T47D (cell line): ENCODE measurements at regions not wholly inside any gene's neighbourhood (a gene's known extent, or its start where the extent isn't known, plus 50 kb on each side); places are given as distances from the start of the nearest gene placed in this dataset.

Experiments
- DNase-seq, 2 experiments: peaks; one replicate each; pipeline versions ENCODE4 v3.0.0 to v3.0.0-alpha.2; 2011 to 2012; ENCODE audit warnings: low read depth in 1 of 2, low spot score in 1 of 2
- JUND ChIP-seq: IDR thresholded peaks from 2 replicates; pipeline ENCODE4 v1.6.1; 2012; ENCODE audit warnings: low read depth
- in situ Hi-C: cut with HindIII; loops from 2 replicates; pipeline ENCODE4 v1.10.0; 2016; ENCODE audit warnings: low sequenced_read_pairs, low pct_unique_long_range_greater_than_20kb

DNA sequence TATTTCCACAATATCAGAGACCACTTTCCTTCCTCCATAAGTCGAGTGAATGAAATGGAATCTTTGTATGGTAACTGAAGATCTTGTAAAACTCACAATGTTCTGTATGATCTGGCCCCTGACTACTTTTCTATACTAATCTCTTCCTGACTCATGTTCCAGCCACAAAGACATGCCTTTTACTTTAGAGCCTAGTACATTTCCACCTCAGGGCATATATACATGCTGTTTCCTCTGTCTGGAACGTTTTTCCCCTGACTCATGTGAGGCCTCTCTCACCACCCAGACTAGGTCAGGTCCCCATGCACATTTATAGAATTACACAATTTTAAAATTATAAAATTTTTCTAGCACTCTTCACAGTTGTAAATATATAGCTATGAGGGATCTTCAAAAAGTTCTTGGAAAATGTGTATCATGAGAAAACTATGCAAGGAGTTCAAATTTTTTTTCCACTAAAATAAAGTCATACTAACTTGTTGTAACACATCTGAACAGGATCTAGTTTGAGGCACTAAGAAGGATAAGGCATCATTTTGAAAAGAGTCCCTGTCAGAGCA lies 208.8 kb downstream of the SH2D1A start:
- no peak for DNase-seq
- in situ Hi-C loops, result no loop called here

DNA sequence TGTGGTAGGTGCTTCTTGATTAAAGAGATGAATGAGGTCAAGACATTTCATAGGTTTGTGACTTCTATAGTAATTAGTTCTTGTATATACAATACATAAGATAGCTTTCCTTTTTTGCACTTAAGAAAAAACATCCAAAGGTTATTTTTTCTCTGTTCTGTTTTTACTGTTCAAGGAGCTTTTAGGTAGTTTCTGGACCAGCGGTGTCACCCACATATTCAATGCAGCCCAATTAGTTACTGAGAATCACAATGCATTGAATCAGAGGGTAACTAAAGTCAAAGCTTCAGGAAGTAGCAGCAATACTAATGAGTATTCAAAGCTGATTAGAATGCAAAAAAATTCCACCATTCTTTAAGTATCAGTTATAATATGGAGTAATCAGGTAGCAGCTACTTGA lies 211.6 kb downstream of the SH2D1A start:
- no peak for DNase-seq
- no peak for TF ChIP-seq JUND
- in situ Hi-C loops, result no loop called here

More for the DNA sequence above, 208.8 kb downstream of the SH2D1A start:
- TF ChIP-seq JUND, result no peak

DNA sequence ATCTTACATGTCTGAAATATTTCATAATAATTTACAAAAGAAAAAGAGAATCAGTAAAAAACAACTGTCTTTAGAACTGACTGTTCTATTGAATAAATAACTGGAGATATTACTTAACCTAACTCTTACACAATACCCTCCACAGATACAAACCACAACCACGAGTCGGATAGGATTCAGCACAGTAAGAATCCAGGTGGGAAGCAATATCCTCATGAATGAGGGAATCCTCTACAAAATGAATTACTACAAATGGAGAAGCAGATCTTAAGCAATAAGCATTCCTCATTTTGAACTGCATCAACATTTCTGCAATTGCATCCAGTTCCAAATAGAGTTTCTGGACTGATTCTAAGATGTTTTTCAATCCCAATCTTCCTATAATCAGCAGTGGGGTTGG lies 227.1 kb downstream of the SH2D1A start:
- in situ Hi-C loops, result no loop called here
- TF ChIP-seq JUND, result no peak
- DNase-seq, result no peak

DNA sequence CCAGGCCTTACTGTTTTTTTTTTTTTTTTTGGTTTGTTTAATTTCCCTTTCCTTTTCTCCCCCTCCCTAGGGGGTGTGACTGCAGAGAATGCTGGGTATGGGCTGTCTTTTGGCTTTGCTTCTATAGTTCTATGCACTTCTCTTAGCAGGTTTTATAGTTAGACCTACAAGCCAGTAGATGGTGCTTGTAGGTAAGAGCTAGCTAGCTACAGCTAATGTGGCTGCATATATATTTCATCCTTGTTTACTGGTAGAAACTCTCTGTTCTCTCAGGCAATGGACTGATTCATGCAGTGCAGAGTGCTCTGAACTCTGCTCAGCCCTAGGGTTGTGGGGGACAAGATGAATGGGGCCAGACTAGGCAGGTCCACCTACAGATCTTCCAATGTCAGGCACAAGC lies 246.4 kb downstream of the SH2D1A start:
- in situ Hi-C loops, result no loop called here
- TF ChIP-seq JUND, result no peak
- peak in 1 of 2 experiments; percentile 19 for DNase-seq

DNA sequence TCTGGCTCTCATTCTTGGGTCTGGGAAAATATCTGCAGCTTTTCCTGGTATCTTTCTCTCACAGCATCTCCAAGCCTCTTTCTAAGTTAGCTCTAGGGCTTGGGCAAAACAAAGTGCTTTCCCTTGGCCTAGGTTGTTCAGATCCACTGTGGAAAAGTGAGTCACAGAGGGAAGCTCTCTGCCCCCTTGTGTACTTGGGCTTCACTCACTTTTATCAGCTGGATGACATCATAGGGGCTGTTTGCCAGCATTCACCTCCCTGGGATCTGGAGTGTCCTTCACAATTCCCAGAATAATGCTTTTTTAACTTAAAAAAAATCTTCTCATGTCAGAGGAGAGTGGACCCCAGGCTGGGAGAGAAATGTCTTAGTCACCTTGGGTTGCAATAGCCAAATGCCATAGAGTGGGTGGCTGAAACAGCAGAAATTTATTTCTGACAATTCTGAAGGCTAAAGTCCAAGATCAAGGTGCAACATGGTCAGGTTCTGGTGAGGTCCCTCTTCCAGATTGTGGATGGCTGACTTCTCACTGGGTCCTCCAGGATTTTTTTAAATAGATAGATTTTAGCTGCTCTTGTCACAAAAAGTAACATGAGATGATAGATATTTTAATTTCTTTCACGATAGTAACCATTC lies 247.8 kb downstream of the SH2D1A start:
- TF ChIP-seq JUND, result no peak
- no peak for DNase-seq
- in situ Hi-C loops, result no loop called here

DNA sequence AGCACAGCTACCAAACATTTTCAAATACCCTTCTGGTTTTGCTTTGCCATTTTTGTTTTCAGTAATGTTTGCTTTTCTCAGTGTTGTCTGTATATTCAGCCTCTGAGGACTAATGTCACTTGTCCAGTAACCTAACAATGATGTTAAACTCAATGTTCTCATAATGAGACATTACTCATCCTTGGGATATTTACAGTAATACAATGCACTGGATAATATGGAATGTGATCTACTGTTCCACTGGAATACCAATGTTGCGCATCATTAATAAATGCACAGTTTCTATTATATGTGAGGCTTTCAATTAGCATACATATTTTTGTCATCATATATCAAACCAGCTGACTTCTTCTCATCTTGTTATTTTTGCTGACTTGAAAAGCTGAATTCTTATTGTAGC lies 259.1 kb downstream of the SH2D1A start:
- in situ Hi-C loops, result no loop called here
- TF ChIP-seq JUND, result no peak
- no peak for DNase-seq

DNA sequence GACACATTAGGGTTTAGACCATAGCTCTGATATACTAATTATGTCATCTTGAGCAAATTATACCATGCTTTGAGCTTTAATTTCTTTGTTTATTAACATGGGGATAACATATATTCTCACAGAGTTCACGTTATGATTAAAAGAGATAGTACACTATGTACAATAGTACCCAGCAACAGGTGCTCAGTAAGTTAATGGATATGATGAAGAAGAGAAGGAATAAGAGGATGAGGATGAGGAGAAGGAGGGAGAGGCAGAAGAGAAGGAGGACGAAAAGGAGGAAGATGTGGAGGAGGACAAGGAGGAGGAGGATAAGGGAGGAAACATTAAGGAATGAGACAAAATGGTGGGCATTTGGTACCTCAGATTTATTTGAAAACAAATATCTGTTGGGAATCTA lies 260.4 kb downstream of the SH2D1A start:
- DNase-seq, result no peak
- TF ChIP-seq JUND, result no peak
- in situ Hi-C loops, result no loop called here

DNA sequence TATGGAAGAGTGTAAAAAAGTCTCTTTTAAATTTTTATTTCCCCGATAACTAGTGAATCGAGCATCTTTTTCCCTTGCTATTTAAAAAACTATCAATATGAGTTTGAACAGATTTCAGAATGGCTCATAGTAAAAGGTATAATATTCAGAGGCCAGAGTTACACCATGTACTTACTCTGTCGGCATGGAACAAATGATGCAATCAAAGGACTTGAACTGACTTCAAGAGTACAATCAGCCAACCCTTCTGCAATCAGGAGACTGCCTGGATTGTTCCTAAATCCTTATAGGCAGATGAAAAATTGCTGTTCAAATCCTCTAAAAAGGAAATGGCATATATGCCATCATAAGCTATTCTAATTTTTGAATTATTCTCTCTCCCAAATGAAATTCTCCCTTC lies 273.3 kb downstream of the SH2D1A start:
- in situ Hi-C loops, result no loop called here
- no peak for TF ChIP-seq JUND
- DNase-seq, result no peak

DNA sequence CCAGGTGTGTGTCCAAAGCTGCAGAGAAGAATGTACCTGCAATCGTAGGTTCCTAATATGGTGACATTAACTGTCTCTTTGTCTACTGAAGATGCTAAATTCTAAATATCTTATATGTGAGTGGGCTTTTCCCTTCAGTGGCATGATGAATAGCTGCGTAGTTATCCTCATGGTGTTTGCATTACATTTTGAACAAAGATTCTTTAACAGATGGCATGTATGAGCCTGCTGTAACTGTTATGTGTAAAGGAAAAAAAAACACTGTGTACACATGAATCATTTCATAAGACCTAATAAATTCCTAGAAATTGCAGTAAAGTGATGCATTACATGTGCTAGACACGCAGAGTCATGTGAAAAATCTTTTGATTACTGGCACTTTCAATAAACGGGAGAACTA lies 288.0 kb downstream of the SH2D1A start:
- in situ Hi-C loops, result no loop called here
- DNase-seq, result no peak
- no peak for TF ChIP-seq JUND

DNA sequence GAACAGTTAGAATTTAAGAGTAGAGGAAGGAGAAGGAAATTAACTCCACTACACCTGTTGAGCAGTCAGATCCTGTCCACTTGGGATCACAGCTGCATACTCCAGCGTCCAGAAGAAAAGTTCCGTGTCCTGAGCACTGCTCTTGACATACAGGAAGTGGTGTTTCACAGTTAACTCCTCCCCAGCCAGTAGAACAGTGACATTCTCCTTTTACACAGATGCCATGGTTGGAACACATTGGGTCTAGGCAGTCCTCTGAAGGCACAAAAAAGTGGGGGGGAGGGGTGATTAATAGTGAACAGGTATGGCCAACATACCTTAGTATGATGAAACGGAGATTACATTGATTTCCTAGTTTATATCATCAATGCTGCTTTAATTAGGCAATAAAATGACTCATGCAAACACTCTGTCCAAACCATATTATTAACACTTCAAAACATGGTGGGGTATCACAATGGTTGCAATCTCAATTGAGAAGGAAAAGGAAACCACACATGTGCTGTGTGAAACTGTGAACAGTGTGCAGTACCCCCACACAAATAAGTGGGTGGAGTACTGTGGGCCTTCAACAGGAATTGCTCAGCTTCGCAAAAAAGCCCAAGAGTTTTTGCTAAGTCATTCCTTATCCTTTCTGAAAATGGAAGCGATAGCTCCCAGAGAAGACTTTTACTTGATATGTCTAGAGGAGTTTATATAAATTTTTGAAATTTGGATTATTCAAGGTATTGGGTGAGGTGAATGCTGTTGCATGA lies 295.6 kb downstream of the SH2D1A start:
- no peak for DNase-seq
- TF ChIP-seq JUND, result no peak
- in situ Hi-C loops, result no loop called here

DNA sequence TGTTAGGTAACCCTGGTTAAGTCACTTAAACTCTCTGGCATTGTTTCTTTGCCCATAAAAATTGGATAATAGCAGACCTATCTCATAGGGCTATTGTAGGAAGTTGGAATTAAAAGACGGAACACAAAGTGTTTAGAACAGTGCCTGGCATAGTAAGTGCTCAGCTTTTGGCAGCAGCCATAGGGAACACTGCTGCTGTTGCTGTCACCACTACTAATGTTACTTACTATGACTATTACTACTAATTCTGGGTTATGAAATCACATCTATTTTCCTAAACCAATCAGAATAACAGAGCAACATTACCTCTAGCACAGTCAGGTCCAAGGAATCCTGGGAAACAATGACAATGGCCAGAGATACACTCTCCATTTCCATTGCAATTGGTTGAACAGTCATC lies 300.0 kb downstream of the SH2D1A start:
- no peak for TF ChIP-seq JUND
- in situ Hi-C loops, result no loop called here
- no peak for DNase-seq

DNA sequence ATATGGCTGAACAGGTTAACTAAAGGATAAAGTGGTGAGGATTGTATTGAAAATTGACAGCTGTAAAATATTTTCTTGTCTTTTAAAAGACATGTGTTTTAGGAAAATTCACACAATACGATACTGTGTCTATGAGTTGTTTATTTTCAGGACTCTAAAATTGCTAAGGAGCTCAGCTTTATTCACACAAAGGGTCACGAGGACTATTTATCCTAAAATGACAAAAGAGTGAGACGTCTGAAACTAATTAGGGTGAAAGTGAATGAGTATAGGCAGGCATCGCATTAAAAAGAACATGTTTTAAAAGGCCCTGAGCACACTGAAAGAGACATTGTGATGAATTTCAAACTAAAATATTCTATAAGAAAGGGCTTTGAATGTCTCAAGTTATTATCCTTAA lies 304.7 kb downstream of the SH2D1A start:
- no peak for TF ChIP-seq JUND
- in situ Hi-C loops, result no loop called here
- DNase-seq, result no peak

DNA sequence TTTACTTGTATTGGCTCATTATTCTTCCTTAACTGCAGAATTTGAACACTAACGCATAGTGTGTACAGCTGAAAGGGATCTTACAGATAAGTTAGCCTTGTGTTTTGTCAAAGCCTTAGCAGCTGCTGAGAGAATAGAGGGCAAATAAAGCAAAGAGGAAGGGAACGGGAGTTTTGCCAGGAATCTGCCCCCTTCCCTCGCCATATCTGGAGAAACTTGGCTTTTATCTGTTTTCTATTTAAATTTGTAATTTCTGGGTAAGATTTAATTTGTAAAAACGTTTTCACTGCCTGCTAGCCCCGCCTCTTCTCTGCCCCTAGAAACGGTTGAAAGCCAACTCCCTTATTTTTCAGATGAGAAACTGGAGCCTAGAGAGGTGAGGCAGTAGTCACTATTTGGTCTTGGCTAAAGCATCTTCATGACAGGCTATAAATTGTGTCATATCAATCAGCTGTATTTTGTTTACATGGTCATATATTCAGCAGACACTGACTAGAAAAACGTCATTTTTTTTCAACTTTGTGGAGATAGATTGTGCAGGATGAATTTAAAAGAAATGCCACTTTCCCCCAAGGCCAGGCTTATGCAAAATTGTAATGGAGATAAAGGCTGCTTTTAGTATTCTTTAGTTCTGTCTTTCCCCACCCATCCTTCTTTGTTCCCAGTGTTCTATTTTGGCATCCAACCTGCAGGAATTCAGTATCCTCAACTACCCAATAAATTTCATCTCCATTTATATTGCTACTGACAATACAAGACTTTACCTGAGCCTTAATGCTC lies 319.4 kb downstream of the SH2D1A start:
- DNase-seq, result no peak
- in situ Hi-C loops, result no loop called here
- TF ChIP-seq JUND, result no peak
